ENCODE measurements at regions not wholly inside any gene's neighbourhood (a gene's known extent, or its start where the extent isn't known, plus 50 kb on each side); places are given as distances from the start of the nearest gene placed in this dataset.
"Not testable (repeated sequence)": the region's sequence is repeated elsewhere in the genome, so short reads cannot be mapped to it uniquely, and the experiment has no call there.

- no peak for ATAC-seq (ENCODE audit: low read depth)
- POLR2A ChIA-PET: no interaction called here
These were observed 50.3 kb upstream of the ATP6AP2 start for GRCh38 chrX:40530509-40530908.

GRCh38 chrX:40527543-40527942, 53.2 kb upstream of the ATP6AP2 start:
- Mint-ChIP-seq H3K36me3 (no peaks in the 10 kb centered on the region), H3K27me3 (peaks cover 2% of the 10 kb centered on the region), H3K4me3 (no peak overlapping the region), H3K9me3 (no peaks in the 10 kb centered on the region), H3K4me1 (no peaks in the 10 kb centered on the region), H3K27ac (no peak overlapping the region)
- POLR2A ChIA-PET: no interaction called here
- ATAC-seq (ENCODE audit: low read depth): no peak
- DNase-seq: no peak

More at GRCh38 chrX:40530509-40530908, 50.3 kb upstream of the ATP6AP2 start:
- Mint-ChIP-seq H3K4me3 (no peak overlapping the region), H3K4me1 (no peaks in the 10 kb centered on the region), H3K9me3 (no peaks in the 10 kb centered on the region), H3K27me3 (peaks cover under 1% of the 10 kb centered on the region), H3K27ac (no peak overlapping the region), H3K36me3 (no peaks in the 10 kb centered on the region)
- DNase-seq: no peak

DNA sequence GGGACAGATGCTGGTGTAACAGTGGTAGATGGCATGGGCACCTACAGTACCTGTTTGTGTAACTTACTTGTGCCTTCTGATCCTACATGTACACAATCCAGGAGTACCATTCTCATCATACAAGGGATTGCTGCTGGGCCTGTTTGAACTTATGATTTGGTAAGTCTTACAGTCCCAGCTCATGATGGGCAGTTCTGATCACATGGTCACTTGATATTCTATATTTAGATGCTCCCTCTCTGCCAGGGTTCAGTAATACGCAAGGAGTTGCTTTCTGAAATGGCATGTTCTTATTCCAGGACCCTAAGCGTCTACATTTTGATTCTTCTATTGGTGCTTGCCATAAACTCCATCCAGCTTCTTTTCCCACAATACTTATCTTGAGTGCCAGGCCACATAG, 54.4 kb upstream of the ATP6AP2 start:
- no peaks in the 10 kb centered on the region for H3K4me1 Mint-ChIP-seq
- no peak for ATAC-seq (ENCODE audit: low read depth)
- H3K27me3 Mint-ChIP-seq: peaks cover 2% of the 10 kb centered on the region
- DNase-seq: no peak
- no peak overlapping the region for H3K4me3 Mint-ChIP-seq
- H3K27ac Mint-ChIP-seq: no peak overlapping the region
- no peaks in the 10 kb centered on the region for H3K36me3 Mint-ChIP-seq
- H3K9me3 Mint-ChIP-seq: no peaks in the 10 kb centered on the region
- POLR2A ChIA-PET: no interaction called here

GRCh38 chrX:40525901-40526300, 54.9 kb upstream of the ATP6AP2 start:
- POLR2A ChIA-PET; H3K27ac Mint-ChIP-seq; H3K4me1 Mint-ChIP-seq; ATAC-seq (ENCODE audit: low read depth); H3K36me3 Mint-ChIP-seq; H3K4me3 Mint-ChIP-seq; H3K9me3 Mint-ChIP-seq; DNase-seq; H3K27me3 Mint-ChIP-seq: not testable (repeated sequence)

GRCh38 chrX:40524423-40524822, 56.3 kb upstream of the ATP6AP2 start:
- Mint-ChIP-seq H3K27me3 (peaks cover 2% of the 10 kb centered on the region), H3K36me3 (no peaks in the 10 kb centered on the region), H3K27ac (no peak overlapping the region), H3K4me3 (no peak overlapping the region), H3K9me3 (no peaks in the 10 kb centered on the region), H3K4me1 (no peaks in the 10 kb centered on the region)
- ATAC-seq (ENCODE audit: low read depth) (no peak), DNase-seq (no peak)
- POLR2A ChIA-PET: no interaction called here

- POLR2A ChIA-PET: no interaction called here
- H3K36me3 Mint-ChIP-seq: no peaks in the 10 kb centered on the region
- no peak overlapping the region for H3K4me3 Mint-ChIP-seq
- no peak for DNase-seq
- H3K4me1 Mint-ChIP-seq: no peaks in the 10 kb centered on the region
- H3K9me3 Mint-ChIP-seq: no peaks in the 10 kb centered on the region
- H3K27ac Mint-ChIP-seq: no peak overlapping the region
- ATAC-seq (ENCODE audit: low read depth): no peak
- H3K27me3 Mint-ChIP-seq: peaks cover 2% of the 10 kb centered on the region
These were observed 56.9 kb upstream of the ATP6AP2 start for GRCh38 chrX:40523852-40524251.

- POLR2A ChIA-PET: no interaction called here
- H3K4me3 Mint-ChIP-seq: no peak overlapping the region
- no peaks in the 10 kb centered on the region for H3K4me1 Mint-ChIP-seq
- H3K9me3 Mint-ChIP-seq: no peaks in the 10 kb centered on the region
- no peak overlapping the region for H3K27ac Mint-ChIP-seq
- no peak for DNase-seq
- H3K36me3 Mint-ChIP-seq: no peaks in the 10 kb centered on the region
- no peak for ATAC-seq (ENCODE audit: low read depth)
- H3K27me3 Mint-ChIP-seq: peaks cover 4% of the 10 kb centered on the region
These were observed 58.8 kb upstream of the ATP6AP2 start for GRCh38 chrX:40521868-40522450.

- POLR2A ChIA-PET: no interaction called here
- no peak overlapping the region for H3K4me3 Mint-ChIP-seq
- no peak overlapping the region for H3K27ac Mint-ChIP-seq
- DNase-seq: no peak
- peaks cover 2% of the 10 kb centered on the region for H3K27me3 Mint-ChIP-seq
- H3K9me3 Mint-ChIP-seq: no peaks in the 10 kb centered on the region
- ATAC-seq (ENCODE audit: low read depth): no peak
- no peaks in the 10 kb centered on the region for H3K4me1 Mint-ChIP-seq
- no peaks in the 10 kb centered on the region for H3K36me3 Mint-ChIP-seq
These were observed 66.4 kb upstream of the ATP6AP2 start for GRCh38 chrX:40514376-40514775.

GRCh38 chrX:40513835-40514234, 66.9 kb upstream of the ATP6AP2 start:
- ATAC-seq (ENCODE audit: low read depth) (no peak), DNase-seq (no peak)
- Mint-ChIP-seq H3K27ac (no peak overlapping the region), H3K9me3 (no peaks in the 10 kb centered on the region), H3K36me3 (no peaks in the 10 kb centered on the region), H3K4me3 (no peak overlapping the region), H3K4me1 (no peaks in the 10 kb centered on the region), H3K27me3 (peaks cover 2% of the 10 kb centered on the region)
- POLR2A ChIA-PET: no interaction called here

DNA sequence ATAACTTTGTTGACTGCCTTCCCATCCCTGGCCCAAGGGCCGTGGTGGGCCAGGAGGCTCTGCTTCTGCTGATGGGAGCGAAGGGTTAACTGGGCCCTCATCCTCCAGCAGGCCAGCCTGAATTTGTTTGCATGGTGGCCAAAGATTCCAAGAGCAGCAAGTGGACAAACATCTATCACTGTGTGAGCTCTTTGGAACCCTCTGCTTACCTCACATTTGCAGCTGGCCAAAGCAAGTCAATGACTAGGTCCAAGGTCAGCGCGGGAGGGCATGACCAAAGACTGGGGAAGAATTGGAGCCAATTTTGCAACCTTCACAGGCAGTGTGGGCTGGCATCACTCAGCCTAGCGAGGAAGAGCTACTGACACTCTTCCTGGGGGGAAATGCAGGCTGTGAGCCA, 67.8 kb upstream of the ATP6AP2 start:
- no peak for DNase-seq
- Mint-ChIP-seq H3K4me1 (no peaks in the 10 kb centered on the region), H3K9me3 (no peaks in the 10 kb centered on the region), H3K4me3 (no peak overlapping the region), H3K27ac (no peak overlapping the region), H3K36me3 (no peaks in the 10 kb centered on the region), H3K27me3 (no peaks in the 10 kb centered on the region)
- ATAC-seq (ENCODE audit: low read depth): no peak
- POLR2A ChIA-PET: no interaction called here

DNA sequence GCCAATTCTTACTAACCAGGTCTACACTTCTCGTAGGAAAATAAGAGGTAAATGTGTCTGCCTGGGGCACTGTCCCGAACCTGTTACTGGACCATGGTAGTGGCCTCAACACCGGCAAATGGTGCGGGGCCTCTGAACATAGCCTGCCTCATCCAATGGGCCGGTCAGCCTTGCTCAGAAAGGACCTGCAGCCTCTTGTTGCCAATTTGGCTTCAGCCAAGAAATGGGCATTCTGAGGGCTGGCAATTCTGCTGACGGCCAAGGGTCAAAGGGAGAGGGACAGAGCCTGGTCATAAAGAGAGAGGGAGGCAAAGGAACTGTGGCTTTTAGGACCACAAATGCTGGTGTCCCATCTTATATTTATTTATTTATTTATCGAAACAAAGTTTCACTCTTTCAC, 69.5 kb upstream of the ATP6AP2 start:
- Mint-ChIP-seq H3K27me3 (no peaks in the 10 kb centered on the region), H3K27ac (no peak overlapping the region), H3K4me1 (no peaks in the 10 kb centered on the region), H3K9me3 (no peaks in the 10 kb centered on the region), H3K4me3 (no peak overlapping the region), H3K36me3 (no peaks in the 10 kb centered on the region)
- ATAC-seq (ENCODE audit: low read depth) (no peak), DNase-seq (no peak)
- POLR2A ChIA-PET: no interaction called here

- Mint-ChIP-seq H3K27me3 (no peaks in the 10 kb centered on the region), H3K36me3 (no peaks in the 10 kb centered on the region), H3K4me1 (no peaks in the 10 kb centered on the region), H3K27ac (no peak overlapping the region), H3K9me3 (no peaks in the 10 kb centered on the region), H3K4me3 (no peak overlapping the region)
- DNase-seq (no peak), ATAC-seq (ENCODE audit: low read depth) (no peak)
- POLR2A ChIA-PET: no interaction called here
These were observed 72.2 kb upstream of the ATP6AP2 start for GRCh38 chrX:40508560-40508959.

GRCh38 chrX:40506201-40506985, 74.4 kb upstream of the ATP6AP2 start:
- no peak overlapping the region for H3K4me3 Mint-ChIP-seq
- ATAC-seq (ENCODE audit: low read depth) (no peak), DNase-seq (no peak)
- H3K27ac Mint-ChIP-seq: no peak overlapping the region
- no peaks in the 10 kb centered on the region for H3K9me3 Mint-ChIP-seq
- H3K27me3 Mint-ChIP-seq: peaks cover 2% of the 10 kb centered on the region
- no peaks in the 10 kb centered on the region for H3K4me1 Mint-ChIP-seq
- no peaks in the 10 kb centered on the region for H3K36me3 Mint-ChIP-seq
- POLR2A ChIA-PET: no interaction called here

- POLR2A ChIA-PET: no interaction called here
- no peaks in the 10 kb centered on the region for H3K4me1 Mint-ChIP-seq
- H3K9me3 Mint-ChIP-seq: no peaks in the 10 kb centered on the region
- DNase-seq (no peak), ATAC-seq (ENCODE audit: low read depth) (no peak)
- H3K4me3 Mint-ChIP-seq: no peak overlapping the region
- peaks cover 2% of the 10 kb centered on the region for H3K27me3 Mint-ChIP-seq
- no peaks in the 10 kb centered on the region for H3K36me3 Mint-ChIP-seq
- no peak overlapping the region for H3K27ac Mint-ChIP-seq
These were observed 75.8 kb upstream of the ATP6AP2 start for GRCh38 chrX:40504801-40505605.

All from activated naive CD8-positive, alpha-beta T cell treated with anti-CD3 and anti-CD28 coated beads, Interleukin-2, amount 10 ng/mL, durations not matched to agents 7 days and 5 days (primary cell).